Peyer's patch (tissue), 4 donors: ENCODE measurements at regions not wholly inside any gene's neighbourhood (a gene's known extent, or its start where the extent isn't known, plus 50 kb on each side); places are given as distances from the start of the nearest gene placed in this dataset.

Experiments
- POLR2A ChIP-seq, 2 donors: fragments of 450-650 bp; IDR thresholded peaks; one replicate each; pipeline ENCODE4 v1.5.1; 2017; ENCODE audit warnings: antibody characterized with exemption in 2 of 2, mild to moderate bottlenecking in 2 of 2, moderate library complexity in 2 of 2
- TF ChIP-seq, protein P1 (sequence below), 6 experiments: fragments of 450-650 bp in 4 of 6; fragments of 200-600 bp in 2 of 6; sonication (generic) in 1 of 6; IDR thresholded peaks; one replicate each; pipeline ENCODE4 v1.5.1; 2017 to 2019; ENCODE audit warnings: antibody characterized with exemption in 6 of 6, mild to moderate bottlenecking in 3 of 6, moderate library complexity in 1 of 6

DNA sequence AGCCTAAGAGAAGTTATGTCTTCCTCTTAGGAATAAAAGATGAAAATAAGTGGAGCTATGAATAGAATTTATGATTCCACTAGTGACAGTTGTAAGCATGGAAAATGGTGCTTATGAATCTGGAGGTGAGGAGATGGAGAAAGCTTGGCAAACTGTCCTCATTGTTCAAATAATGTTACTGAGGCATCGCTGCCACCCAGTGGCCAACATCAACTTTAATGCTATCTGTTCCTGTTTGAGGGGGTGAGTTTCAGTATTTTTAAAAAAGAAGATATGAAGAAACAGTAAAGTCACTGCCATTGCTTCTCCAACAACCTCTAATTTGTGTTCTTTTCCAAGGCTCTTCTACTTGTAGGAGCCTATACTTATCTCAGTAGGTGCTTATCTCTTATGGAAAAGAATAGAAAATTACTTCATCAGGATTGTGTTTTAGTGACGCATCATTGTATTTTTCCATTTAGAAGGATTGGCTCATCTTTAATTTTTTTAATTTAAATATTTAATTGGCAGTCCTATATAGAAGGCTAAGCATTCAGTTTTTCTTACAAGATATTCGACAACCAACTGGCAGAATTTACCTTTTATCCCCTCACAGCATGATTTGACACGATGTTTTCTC is 260.4 kb upstream of the P2RY1 start:
- TF ChIP-seq, protein P1, sequence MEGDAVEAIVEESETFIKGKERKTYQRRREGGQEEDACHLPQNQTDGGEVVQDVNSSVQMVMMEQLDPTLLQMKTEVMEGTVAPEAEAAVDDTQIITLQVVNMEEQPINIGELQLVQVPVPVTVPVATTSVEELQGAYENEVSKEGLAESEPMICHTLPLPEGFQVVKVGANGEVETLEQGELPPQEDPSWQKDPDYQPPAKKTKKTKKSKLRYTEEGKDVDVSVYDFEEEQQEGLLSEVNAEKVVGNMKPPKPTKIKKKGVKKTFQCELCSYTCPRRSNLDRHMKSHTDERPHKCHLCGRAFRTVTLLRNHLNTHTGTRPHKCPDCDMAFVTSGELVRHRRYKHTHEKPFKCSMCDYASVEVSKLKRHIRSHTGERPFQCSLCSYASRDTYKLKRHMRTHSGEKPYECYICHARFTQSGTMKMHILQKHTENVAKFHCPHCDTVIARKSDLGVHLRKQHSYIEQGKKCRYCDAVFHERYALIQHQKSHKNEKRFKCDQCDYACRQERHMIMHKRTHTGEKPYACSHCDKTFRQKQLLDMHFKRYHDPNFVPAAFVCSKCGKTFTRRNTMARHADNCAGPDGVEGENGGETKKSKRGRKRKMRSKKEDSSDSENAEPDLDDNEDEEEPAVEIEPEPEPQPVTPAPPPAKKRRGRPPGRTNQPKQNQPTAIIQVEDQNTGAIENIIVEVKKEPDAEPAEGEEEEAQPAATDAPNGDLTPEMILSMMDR (IDR thresholded peaks at IDR 0.05), result peak in 5 of 6 experiments; percentile 15 to 60 (median 56)
- no peak for TF ChIP-seq POLR2A (IDR thresholded peaks at IDR 0.05)
